Muscle of leg (tissue), 3 donors: ENCODE measurements at regions not wholly inside any gene's neighbourhood (a gene's known extent, or its start where the extent isn't known, plus 50 kb on each side); places are given as distances from the start of the nearest gene placed in this dataset.

Source experiments
- DNase-seq: peaks from one replicate; pipeline ENCODE4 v3.0.0; 2013
- H3K27ac ChIP-seq: one replicate; pipeline ENCODE4 v1.5.1; 2013; ENCODE audit warnings: mild to moderate bottlenecking, low read length, control low read depth
- H3K27me3 ChIP-seq: one replicate; pipeline ENCODE4 v1.6.1; 2013; ENCODE audit warnings: low read length; ENCODE audit not compliant: control insufficient read depth, insufficient read depth
- H3K36me3 ChIP-seq: one replicate; pipeline ENCODE4 v1.6.1; 2013; ENCODE audit warnings: low read length; ENCODE audit not compliant: control insufficient read depth, insufficient read depth
- H3K4me1 ChIP-seq: one replicate; pipeline ENCODE4 v1.6.1; 2013; ENCODE audit warnings: low read length; ENCODE audit not compliant: control insufficient read depth, insufficient read depth
- H3K4me3 ChIP-seq: one replicate; pipeline ENCODE4 v1.5.1; 2013; ENCODE audit warnings: low read length, control low read depth
- H3K9me3 ChIP-seq: replicated peaks from 2 replicates; pipeline ENCODE4 v1.6.1; 2013; ENCODE audit warnings: low read depth, low read length; ENCODE audit not compliant: control insufficient read depth
- WGBS: methylation state at CpG from one replicate; pipeline ENCODE4 v1.1.5; 2013; ENCODE audit warnings: missing lambda C conversion rate; ENCODE audit not compliant: insufficient coverage; 5-methylcytosine and 5-hydroxymethylcytosine counted together

- Histone ChIP-seq H3K4me1 (no peaks in the 10 kb centered on the region), H3K27me3 (peaks cover 2% of the 10 kb centered on the region), H3K9me3 (no peaks in the 10 kb centered on the region), H3K4me3 (no peak overlapping the region), H3K27ac (no peak overlapping the region), H3K36me3 (no peaks in the 10 kb centered on the region)
- WGBS = no CpG with 5 or more reads among the region's 2 CpGs
- DNase-seq = no peak
Measured at GRCh38 chr12:105907982-105908381, 230.8 kb downstream of the NUAK1 start.

- Histone ChIP-seq H3K4me3 (no peak overlapping the region), H3K36me3 (no peaks in the 10 kb centered on the region)
- WGBS = no CpG with 5 or more reads among the region's 3 CpGs
Measured at GRCh38 chr12:105910030-105910429, 228.7 kb downstream of the NUAK1 start.

GRCh38 chr12:105911966-105912365 lies 226.8 kb downstream of the NUAK1 start:
- no CpG with 5 or more reads among the region's 4 CpGs for WGBS
- peak; percentile 28 for DNase-seq
- H3K27me3 ChIP-seq = no peaks in the 10 kb centered on the region

More at GRCh38 chr12:105910030-105910429, 228.7 kb downstream of the NUAK1 start:
- Histone ChIP-seq H3K27ac (no peak overlapping the region), H3K4me1 (no peaks in the 10 kb centered on the region), H3K9me3 (no peaks in the 10 kb centered on the region), H3K27me3 (no peaks in the 10 kb centered on the region)
- no peak for DNase-seq

GRCh38 chr12:105912882-105913678 lies 225.7 kb downstream of the NUAK1 start:
- DNase-seq = no peak
- WGBS = 97% methylated on average over 3 of the region's 9 CpGs
- Histone ChIP-seq H3K36me3 (no peaks in the 10 kb centered on the region), H3K9me3 (no peaks in the 10 kb centered on the region), H3K4me1 (no peaks in the 10 kb centered on the region), H3K4me3 (no peak overlapping the region), H3K27ac (no peak overlapping the region), H3K27me3 (no peaks in the 10 kb centered on the region)

More at GRCh38 chr12:105911966-105912365, 226.8 kb downstream of the NUAK1 start:
- no peaks in the 10 kb centered on the region for H3K9me3 ChIP-seq
- H3K4me1 ChIP-seq = no peaks in the 10 kb centered on the region
- no peaks in the 10 kb centered on the region for H3K36me3 ChIP-seq
- no peak overlapping the region for H3K4me3 ChIP-seq
- H3K27ac ChIP-seq = no peak overlapping the region

- peaks cover 12% of the 10 kb centered on the region for H3K4me1 ChIP-seq
- WGBS = no CpG with 5 or more reads among the region's 3 CpGs
Measured at GRCh38 chr12:105915997-105916759, 222.6 kb downstream of the NUAK1 start.

GRCh38 chr12:105916760-105917039 lies 222.1 kb downstream of the NUAK1 start:
- no peaks in the 10 kb centered on the region for H3K36me3 ChIP-seq
- H3K4me3 ChIP-seq = no peak overlapping the region
- no peak for DNase-seq
- H3K27ac ChIP-seq = no peak overlapping the region
- H3K9me3 ChIP-seq = no peaks in the 10 kb centered on the region
- H3K4me1 ChIP-seq = peaks cover 12% of the 10 kb centered on the region
- H3K27me3 ChIP-seq = no peaks in the 10 kb centered on the region

More at GRCh38 chr12:105915997-105916759, 222.6 kb downstream of the NUAK1 start:
- H3K27ac ChIP-seq = no peak overlapping the region
- H3K4me3 ChIP-seq = no peak overlapping the region
- DNase-seq = no peak
- no peaks in the 10 kb centered on the region for H3K36me3 ChIP-seq
- H3K9me3 ChIP-seq = no peaks in the 10 kb centered on the region
- no peaks in the 10 kb centered on the region for H3K27me3 ChIP-seq

- DNase-seq = peak; percentile 76
- WGBS = 60% methylated on average over 2 of the region's 4 CpGs
- Histone ChIP-seq H3K27me3 (peaks cover 2% of the 10 kb centered on the region), H3K4me3 (no peak overlapping the region), H3K9me3 (no peaks in the 10 kb centered on the region), H3K36me3 (no peaks in the 10 kb centered on the region), H3K27ac (peak overlapping the region; percentile 56), H3K4me1 (peaks cover 26% of the 10 kb centered on the region)
Measured at GRCh38 chr12:105920161-105920684, 218.5 kb downstream of the NUAK1 start.

DNA sequence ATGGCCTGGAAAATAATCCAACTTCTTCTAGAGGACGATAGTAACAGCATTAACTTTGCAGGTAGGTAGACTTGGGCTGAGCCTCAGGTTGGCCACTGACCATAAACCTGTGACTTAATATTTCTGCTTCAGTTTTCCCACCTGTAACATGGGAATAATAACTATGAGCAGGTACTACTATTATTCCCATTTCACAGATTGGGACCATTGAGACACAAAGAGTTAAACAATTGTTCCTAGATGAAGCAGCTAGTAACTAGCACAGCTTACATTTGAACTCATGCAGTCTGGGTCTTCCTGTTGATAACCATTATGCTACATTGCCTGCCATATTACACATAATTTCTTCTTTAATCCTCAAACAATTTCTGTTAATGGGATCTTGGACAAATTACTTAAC lies 217.7 kb downstream of the NUAK1 start:
- no peak for DNase-seq
- Histone ChIP-seq H3K27me3 (peaks cover 2% of the 10 kb centered on the region), H3K4me3 (no peak overlapping the region), H3K9me3 (no peaks in the 10 kb centered on the region), H3K4me1 (peaks cover 26% of the 10 kb centered on the region), H3K36me3 (no peaks in the 10 kb centered on the region), H3K27ac (peak overlapping the region; percentile 54)
- WGBS = no CpG with 5 or more reads among the region's 1 CpG

DNA sequence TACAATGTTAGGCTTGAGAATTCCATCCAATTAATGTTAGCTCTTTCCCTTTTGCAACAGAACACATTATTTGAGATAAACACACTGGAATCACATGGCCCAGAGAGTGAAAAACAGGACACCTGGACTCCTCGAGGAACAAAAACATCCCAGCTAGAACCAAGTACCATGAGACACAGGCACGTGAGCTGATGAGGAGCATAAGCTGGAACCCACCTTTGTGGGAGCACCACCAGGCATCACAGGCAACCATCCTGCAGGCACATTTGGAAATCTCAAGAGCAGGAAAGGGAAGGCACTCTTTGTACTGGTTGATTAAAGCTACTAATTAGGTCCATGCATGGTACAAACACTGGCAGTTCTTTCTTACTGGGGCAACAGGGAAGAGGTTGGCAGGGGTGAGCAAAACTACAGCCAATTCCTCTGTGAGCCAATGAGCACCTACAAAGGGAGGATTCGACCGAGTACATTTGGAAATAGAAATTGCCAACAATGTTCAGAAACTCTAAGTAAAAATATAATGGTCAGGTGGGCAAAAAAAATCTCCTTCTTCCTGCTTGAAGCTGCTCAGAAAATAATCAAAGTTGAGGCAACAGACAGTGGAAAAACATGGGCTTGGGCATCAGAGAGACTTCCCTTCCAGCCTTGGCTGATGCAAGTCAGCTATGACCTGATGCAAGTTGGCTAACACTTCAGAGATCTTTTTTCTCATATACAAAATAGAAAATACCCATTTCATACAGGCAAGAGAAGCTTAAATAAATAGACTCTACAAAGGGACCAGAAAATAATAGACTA lies 216.7 kb downstream of the NUAK1 start:
- H3K36me3 ChIP-seq = no peaks in the 10 kb centered on the region
- H3K4me3 ChIP-seq = no peak overlapping the region
- no peak for DNase-seq
- H3K27me3 ChIP-seq = peaks cover 2% of the 10 kb centered on the region
- 100% methylated on average over 1 of the region's 4 CpGs for WGBS
- H3K27ac ChIP-seq = peak overlapping the region; percentile 89
- H3K9me3 ChIP-seq = no peaks in the 10 kb centered on the region
- peaks cover 26% of the 10 kb centered on the region for H3K4me1 ChIP-seq

- Histone ChIP-seq H3K27ac (peak overlapping the region; percentile 89), H3K36me3 (no peaks in the 10 kb centered on the region), H3K27me3 (peaks cover 2% of the 10 kb centered on the region), H3K4me1 (peaks cover 26% of the 10 kb centered on the region), H3K4me3 (no peak overlapping the region), H3K9me3 (no peaks in the 10 kb centered on the region)
- 96% methylated on average over 4 of the region's 5 CpGs for WGBS
- DNase-seq = peak; percentile 75
Measured at GRCh38 chr12:105922670-105923102, 216.1 kb downstream of the NUAK1 start.
